GM19324 (cell line): ENCODE measurements at regions not wholly inside any gene's neighbourhood (a gene's known extent, or its start where the extent isn't known, plus 50 kb on each side); places are given as distances from the start of the nearest gene placed in this dataset.

Experiments
- ATAC-seq: cut with Tn5 transposase; IDR thresholded peaks from one replicate; pipeline ENCODE4 v1.9.1; 2021; ENCODE audit warnings: mild to moderate bottlenecking, moderate library complexity; ENCODE audit not compliant: unreplicated experiment, low FRiP score

DNA sequence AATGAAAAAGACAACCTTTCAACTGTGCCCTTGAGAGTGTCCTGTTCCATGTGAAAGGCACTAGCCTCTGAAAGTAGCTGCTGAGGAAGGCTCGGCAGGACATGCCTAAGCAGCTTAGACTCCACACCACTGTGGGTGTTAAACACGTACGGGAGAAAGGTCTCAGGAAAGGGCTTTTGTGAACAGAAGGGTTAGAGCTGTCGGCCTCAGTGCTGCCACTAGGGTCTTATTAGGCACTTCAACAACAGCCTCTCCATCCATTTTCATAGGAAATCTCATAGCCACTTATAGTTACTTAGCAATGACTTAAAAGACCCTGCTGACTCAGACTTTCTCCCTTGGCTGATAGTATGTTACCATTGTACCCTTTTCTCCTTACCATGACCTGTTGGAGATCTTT, 662.8 kb downstream of the TBC1D32 start:
- ATAC-seq, result no peak

DNA sequence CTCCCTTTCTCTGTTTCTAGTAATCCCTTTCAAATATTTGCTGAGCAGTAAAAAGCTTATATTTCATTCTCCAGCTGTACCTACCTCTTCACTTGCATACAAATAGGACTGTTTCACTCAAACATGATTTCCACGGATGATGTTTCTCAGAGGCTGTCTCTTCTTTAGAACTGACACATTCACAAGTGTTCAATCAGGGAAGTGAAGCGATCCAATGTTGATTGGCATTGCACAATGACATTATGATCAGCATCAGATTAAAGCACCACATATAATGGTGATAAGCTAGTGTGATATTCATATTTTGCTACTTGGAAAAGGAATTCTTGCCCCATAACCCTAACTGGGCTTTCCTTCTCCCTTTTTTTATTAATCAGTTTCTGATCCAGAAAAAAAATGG, 681.8 kb downstream of the TBC1D32 start:
- no peak for ATAC-seq

DNA sequence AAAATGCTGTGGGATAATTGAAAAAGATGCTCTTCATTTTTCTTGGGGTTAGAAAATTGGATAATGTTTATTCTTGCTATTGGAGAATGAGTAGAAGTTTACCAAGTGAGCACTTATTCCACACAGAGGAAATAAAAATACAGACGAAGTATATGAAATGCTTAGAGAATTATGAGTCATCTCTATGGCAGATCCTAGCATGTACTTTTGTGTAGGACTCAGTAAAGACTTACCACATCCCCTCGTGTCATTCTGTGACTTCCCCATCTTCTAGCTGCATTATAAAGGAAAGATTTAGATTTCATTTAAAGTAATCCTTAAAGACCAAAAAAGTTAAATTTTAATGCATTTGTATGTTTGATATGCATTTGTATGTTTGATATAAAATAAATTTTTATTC, 685.6 kb downstream of the TBC1D32 start:
- no peak for ATAC-seq

DNA sequence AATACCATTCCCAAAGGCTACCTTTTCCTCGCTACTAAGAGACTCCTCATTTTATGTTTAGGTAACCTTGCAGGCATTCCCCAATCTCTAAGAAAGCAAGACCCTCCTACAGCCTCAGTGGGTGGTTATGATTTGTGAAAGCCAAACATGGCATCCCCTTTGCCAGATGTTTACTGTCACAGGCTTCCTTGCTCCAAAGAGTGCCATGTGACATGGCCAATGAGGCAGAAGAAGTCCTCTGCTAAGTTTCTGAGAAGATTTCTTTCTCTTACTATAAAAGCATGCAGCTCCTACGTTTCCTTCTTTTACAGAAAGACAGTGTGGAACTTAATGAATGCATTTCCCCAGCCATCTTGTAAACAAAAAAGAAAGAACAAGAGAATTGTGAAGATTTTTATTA, 688.2 kb downstream of the TBC1D32 start:
- ATAC-seq, result no peak

DNA sequence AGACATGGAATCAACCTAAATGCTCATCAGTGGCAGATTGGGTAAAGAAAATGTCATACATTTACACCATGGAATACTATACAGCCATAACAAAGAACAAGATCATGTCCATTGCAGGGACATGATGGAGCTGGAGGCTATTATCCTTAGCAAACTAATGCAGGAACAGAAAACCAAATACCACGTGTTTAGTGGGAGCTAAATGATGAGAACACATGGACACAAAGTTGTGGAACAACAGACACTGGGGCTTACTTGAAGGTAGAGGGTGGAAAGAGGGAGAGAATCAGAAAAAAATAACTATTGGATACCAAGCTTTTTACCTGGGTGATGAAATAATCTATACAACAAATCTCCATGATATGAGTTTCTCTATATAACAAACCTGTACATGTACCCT, 701.3 kb downstream of the TBC1D32 start:
- no peak for ATAC-seq

DNA sequence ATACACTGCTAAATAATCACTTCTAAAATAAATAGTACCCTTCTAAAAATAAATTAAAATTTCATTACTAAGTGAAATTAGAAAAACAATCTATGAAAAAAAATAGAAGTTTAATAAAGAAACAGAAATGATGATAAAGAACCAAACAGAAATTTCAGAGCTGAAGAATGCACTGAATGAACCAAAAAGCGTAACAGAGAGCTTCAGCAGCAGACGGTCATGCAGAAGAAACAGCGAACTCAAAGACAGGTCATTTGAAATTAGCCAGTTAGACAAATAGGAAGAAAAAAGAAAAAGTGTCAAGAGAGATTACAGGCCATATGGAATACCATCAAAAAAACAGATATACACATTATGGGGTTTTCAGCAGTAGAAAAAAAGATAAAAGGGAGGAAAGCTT, 706.7 kb downstream of the TBC1D32 start:
- no peak for ATAC-seq

DNA sequence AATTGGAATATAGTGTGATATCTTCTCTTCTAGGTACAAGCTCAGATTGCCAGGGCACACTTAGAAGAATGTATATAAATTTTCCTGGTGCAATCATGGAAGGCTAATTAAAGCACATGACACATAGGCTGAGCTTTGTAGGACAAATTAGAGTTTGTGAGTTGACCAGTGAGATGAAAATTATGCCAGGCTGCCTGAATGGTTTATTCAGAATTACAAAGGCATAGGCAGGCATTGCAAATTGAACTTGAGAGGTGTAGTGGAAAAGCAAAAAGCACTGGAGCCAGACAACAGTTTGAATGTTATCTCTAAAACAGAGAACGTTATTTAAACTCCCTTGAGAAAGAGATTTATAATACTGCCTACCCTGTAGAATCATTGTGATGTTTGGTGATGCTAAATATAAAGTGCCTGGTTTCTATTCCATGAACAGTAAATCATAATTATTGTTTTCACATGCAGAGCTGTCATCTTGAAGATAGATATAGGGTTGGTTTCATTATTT, 712.1 kb downstream of the TBC1D32 start:
- ATAC-seq, result no peak

DNA sequence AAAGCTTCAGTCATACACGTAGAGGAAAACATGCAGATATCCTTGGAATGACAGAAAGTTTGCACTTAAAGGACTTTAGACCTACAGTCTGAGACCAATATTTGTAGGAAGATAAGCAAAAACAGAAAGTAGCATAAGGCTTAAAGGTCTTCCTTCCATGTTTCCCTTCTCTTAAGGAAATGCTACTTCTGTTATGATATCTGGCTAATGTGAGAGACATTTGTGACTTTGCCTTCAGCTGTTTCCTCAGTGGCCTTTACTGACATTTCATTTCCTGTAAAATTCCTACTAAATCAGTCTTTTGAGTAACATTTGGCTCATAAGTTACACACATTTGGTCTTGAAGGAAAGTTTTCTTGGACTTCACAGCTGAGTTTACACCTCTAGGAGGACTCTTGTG, 713.4 kb downstream of the TBC1D32 start:
- ATAC-seq, result no peak

DNA sequence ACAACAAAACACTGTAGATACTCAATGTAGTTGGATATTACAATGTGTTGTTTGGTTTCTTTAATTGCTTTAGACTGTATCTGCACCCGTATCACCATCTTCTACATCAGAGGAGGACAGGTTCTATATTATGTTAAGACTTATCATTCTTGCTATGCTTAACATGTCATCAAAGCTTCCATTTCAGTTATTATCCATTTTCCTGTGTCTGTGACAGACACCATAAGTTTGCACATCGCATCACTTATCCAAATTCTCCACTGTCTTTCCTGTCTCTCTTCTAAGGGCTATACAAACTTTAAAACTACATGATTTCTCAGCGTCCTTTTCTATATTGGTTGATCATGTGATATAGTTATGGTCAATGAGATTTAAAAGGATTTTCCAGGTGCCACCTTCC, 719.0 kb downstream of the TBC1D32 start:
- no peak for ATAC-seq

DNA sequence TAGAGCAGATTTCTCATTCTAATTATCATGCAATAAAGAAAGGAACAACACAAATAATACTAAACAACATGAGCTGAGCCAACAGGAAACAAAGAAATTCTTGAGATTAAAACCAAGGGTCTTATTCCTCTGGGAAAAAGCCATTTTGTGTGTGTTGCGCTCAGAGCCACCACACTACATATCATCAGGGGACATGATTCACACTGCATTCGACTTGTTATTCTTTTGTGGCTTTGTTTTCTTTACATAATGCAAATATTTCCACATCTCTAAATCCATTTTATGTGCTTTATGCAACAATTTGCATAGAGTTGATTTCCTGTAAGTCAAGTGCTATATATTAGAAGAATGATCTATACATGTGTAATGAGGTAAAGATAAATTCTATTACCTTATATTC, 719.6 kb downstream of the TBC1D32 start:
- ATAC-seq, result no peak

DNA sequence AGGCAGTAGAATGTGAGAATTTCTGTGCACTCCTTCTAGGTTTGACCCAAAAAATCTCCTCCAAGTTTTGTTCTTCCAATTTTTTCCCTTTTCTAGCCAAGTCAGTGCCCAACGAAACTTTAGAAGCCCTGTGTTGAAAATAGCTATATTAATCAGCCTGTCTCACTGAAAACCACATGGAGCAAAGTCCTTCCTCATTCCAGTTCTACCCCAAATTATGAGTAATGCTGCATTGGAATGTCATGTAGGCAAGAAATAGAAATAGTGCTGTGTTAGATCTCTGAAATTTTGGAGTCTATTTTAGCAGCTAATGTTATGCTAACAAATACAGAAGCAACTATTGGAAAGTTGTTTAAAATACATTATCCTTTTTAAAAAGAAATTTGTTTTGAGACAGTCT, 725.5 kb downstream of the TBC1D32 start:
- no peak for ATAC-seq

DNA sequence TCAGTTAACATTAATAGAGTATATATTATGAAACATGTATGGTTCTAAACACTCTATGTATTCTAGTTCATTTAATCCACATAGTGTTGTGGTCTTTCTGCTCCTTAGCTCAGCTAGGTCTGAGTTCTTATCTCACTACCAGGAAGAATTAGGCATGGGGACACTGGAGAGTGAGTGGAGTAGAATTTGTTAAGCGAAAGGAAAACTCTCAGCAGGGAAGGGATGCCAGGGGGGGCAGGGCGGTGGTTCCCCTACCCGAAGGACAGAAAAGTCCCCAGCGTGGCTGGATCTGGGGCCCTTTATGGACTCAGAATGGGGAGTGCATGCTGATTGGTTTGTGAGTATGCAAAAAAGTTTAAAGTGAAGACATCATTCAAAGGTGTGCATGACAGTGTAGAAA, 727.5 kb downstream of the TBC1D32 start:
- ATAC-seq, result no peak

DNA sequence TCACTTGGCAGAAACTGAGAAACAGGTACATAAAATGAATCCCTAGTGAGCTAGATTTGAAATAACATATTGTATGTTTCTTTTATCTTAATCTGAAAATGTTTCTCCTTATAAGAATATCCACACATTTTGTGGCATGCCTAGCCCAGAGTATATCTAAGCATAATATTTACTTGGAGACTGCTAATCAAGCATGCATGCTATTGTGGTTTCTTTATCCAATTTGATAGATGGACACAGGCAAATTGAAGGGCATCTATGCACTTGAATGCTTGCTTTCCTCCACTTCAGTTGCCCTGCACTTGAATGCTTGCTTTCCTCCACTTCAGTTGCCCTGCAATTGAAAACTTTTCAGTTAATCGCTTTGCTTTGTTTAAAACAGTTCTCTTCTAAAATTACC, 729.8 kb downstream of the TBC1D32 start:
- ATAC-seq, result no peak

DNA sequence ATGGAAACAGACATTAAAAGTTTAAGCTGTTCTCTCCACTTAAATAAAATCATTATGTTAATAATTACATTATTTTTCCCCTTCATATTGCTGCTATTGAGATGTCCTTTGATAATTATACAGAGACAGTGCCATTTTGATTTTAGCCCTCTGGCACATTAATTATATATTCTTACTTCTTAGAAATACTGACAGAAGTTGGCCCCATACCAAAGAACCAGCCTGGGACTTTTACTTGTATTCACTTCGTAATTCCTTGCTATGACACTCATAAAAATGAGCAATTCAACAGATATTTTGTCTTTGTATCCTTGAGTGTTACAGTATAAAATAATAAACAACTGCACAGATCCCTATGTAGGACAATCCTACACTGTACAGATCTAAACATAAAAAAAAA, 743.7 kb downstream of the TBC1D32 start:
- no peak for ATAC-seq

DNA sequence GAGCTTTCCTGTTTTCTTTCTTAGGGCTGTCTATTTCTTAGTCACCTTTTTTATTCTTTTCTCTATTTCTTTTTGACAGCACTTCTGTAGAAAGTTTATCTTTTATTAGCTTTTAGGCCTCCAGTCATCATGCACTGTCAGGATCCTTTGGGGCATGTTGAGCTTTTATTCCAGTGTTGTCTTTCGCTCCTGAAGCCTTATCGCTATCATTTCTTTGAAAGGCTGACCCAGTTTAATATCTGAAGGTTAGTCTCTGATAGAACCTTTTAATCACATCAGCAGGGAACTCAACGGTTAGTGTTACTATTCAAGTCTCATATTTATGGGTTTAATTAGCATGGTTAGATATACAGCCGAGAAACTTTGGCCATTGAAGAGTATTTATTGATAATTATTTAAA, 745.9 kb downstream of the TBC1D32 start:
- ATAC-seq, result no peak

DNA sequence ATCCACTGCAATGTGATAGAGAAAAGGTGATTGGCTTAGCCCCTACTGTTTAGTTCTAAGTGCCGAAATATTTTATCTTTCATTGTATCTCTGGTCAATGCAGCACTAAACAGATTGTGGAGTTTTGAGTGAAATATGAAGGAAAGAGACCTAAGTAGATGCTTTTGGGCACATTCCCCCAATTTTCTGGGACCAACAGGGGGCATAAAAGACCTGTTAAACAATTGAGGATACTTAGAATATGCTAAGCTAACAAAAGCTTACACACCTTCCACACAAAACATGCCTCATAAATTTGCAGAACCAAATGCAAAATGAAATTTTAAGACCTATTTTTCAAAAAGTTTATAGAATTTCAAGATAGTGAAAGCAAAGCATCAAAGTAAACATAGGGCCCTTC, 746.9 kb downstream of the TBC1D32 start:
- no peak for ATAC-seq

DNA sequence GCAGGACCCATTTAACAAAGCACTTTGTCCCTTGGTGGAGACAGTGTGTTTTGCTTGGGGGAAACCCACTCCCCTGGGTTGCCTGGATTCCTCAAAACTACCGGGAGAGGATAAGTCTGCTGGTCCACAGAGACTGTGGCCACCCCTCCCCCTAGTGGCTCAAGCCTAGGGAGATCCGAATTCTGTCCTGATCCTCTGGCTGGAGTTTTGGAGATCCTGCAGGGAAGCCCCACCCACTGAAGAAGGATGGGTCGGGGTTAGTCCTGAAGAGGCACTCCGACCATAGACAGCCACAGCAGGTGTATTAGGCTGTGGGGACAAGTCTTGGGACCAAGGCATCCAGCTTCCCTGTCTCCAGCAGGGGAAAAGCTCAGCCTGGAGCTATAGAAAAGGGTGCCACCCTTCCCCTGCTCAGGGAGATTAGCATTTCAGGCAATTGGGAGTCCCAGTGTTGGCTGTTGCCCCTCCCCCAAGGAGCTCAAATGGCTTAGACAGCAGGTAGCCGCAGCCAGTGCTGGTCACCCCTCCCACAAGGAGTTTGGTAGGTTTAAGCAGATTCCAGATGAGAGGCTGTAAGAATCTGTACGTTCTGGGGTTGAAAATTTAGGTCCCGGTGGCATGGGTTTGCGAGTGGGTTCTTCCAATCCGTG, 750.0 kb downstream of the TBC1D32 start:
- ATAC-seq, result no peak

DNA sequence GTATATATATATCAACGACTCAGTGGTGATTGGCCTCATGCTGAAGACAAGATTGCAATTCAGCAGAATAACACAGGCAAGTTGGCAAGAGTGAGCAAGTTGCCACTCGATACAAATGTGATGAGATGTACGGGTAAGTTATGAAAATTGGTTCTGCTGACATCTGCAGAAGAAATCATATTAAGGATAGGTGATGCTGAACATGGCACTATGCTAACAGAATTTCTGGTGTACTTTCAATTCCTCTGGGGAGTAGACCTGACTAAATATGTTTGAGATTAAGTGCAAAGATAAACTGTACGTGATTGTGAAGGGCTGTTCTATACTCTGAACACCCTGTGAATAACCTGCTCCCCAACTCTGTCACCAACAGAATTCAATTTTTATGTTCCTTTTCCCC, 758.2 kb downstream of the TBC1D32 start:
- ATAC-seq, result no peak

DNA sequence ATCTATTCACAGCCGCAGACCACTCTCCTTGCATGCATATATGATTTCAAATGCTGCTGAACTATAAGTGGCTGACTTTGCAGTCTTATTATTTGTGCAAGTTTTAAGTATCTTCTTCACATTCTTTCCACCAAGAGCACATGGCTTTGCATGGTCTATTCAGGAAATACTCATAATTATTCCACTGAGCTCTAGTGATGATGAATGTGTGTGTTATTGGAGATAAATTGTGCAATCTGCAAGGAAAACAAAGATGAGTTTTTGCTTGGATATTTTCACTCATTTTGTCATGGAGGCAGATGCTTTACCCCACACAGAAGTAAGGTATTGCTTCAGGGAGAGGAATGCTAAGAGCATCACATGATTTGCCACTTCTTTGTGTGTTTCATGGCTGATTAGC, 764.6 kb downstream of the TBC1D32 start:
- ATAC-seq, result no peak

DNA sequence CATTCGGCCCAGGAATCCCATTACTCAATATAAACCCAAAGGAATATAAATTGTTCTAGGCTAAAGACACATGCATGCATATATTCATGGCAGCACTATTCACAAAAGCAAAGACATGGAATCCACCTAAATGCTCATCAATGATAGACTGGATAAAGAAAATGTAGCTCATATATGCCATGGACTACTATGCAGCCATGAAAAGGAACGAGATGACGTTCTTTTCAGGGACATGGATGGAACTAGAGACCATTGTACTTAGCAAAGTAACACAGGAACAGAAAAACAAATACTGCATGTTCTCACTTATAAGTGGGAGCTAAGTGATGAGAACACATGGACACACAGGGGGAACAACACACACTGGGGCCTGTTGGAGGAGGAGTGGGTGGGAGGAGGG, 769.5 kb downstream of the TBC1D32 start:
- ATAC-seq, result no peak

DNA sequence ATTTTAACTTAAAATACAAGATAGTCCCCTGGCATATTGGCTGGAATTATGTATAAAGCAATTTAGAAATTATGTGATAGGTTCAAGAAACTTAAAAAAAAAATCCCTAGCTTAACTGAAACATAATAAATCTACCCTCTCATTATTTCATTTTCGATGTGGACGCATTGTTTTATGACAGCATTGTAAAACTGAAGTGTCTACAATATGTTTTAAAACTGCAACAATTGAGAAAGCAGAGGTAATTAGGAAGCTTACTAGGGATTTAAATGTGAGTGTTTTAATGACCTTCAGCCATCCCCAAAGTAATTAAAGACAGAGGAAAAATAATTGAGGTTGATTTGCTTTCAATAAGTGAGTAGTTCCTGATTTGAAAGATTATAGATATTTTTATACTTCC, 776.0 kb downstream of the TBC1D32 start:
- no peak for ATAC-seq

DNA sequence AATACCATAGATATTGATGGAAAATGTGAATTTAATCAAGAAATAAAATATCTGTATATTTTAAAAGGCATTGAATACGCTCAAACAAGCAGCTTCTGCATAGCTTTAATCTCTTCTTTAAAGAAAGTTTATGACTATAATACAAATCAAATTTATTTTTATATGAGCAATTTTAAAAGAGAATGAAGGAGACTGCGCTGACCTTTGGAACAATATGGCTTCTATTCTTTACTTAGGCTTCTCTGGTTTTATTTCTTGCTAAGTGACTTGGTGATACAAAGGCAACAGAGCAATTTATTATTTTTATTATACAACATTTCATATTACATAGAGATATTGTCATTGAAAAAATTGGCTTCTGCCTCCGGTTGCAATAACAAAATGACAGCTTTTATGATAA, 776.7 kb downstream of the TBC1D32 start:
- ATAC-seq, result no peak

DNA sequence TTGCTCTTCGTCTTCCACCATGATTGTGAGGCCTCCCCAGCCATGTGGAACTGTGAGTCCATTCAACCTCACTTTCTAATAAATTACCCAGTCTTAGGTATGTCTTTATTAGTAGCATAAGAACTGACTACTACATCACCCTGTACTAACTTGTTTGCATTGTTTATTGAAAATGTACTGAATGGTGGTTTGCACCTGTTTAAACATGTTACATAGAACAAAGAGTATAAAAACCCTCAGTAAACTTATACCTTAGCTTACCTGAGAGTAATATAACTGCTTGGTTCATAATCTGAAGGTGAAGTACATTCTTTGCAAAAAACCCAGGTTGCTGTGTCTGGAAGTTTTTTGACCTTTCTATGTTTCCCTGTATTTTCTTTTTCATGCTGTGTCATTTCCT, 777.8 kb downstream of the TBC1D32 start:
- no peak for ATAC-seq
